SJSA1 (cell line): ENCODE measurements at regions not wholly inside any gene's neighbourhood (a gene's known extent, or its start where the extent isn't known, plus 50 kb on each side); places are given as distances from the start of the nearest gene placed in this dataset.
A peak's percentile ranks its signal among the peaks of the same experiment; 100 is the strongest.

Source experiments
- DNase-seq, 2 experiments: peaks; one replicate each; pipeline ENCODE4 v3.0.0-alpha.2; 2015 to 2020; ENCODE audit warnings: low spot score in 2 of 2, low read depth in 1 of 2
- H3K27ac ChIP-seq: fragments of 250-450 bp; sonication (Bioruptor Pico); 2 replicates; pipeline ENCODE4 v1.5.1; 2020; ENCODE audit warnings: mild to moderate bottlenecking, moderate library complexity
- H3K27me3 ChIP-seq: fragments of 250-450 bp; sonication (Bioruptor Pico); replicated peaks from 2 replicates; pipeline ENCODE4 v1.5.1; 2020; ENCODE audit warnings: mild to moderate bottlenecking, moderate library complexity
- H3K36me3 ChIP-seq: fragments of 250-450 bp; sonication (Bioruptor Pico); 2 replicates; pipeline ENCODE4 v1.5.1; 2020; ENCODE audit warnings: mild to moderate bottlenecking
- H3K4me1 ChIP-seq: fragments of 250-450 bp; sonication (Bioruptor Pico); replicated peaks from 2 replicates; pipeline ENCODE4 v1.6.1; 2021; ENCODE audit warnings: mild to moderate bottlenecking
- H3K4me3 ChIP-seq: fragments of 250-450 bp; sonication (Bioruptor Pico); 2 replicates; pipeline ENCODE4 v1.5.1; 2020; ENCODE audit warnings: mild to moderate bottlenecking
- H3K9me3 ChIP-seq: fragments of 250-450 bp; sonication (Bioruptor Pico); replicated peaks from 2 replicates; pipeline ENCODE4 v1.5.1; 2020; ENCODE audit warnings: mild to moderate bottlenecking

DNA sequence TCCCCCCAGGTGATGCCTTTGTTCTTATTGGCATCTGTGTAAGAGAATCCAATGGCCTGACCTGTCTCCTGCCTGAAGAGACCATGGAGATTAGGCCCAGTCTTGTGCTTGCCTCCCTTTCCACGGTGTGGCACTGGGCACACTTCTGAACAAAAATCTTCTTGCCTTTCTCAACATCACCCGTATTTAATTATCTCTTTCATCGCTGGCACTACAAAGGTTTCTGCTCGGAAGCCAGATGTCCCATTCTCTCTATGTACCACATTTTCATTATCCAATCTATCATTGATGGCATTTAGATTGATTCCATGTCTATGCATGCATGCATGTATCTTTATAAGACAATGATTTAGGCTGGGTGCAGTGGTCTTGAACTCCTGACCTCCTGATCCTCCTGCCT lies 74.3 kb downstream of the SLC25A15 start:
- Histone ChIP-seq H3K4me1 (no peaks in the 10 kb centered on the region), H3K27me3 (no peaks in the 10 kb centered on the region), H3K4me3 (no peak overlapping the region), H3K9me3 (no peaks in the 10 kb centered on the region), H3K36me3 (no peaks in the 10 kb centered on the region), H3K27ac (no peak overlapping the region)
- no peak for DNase-seq

DNA sequence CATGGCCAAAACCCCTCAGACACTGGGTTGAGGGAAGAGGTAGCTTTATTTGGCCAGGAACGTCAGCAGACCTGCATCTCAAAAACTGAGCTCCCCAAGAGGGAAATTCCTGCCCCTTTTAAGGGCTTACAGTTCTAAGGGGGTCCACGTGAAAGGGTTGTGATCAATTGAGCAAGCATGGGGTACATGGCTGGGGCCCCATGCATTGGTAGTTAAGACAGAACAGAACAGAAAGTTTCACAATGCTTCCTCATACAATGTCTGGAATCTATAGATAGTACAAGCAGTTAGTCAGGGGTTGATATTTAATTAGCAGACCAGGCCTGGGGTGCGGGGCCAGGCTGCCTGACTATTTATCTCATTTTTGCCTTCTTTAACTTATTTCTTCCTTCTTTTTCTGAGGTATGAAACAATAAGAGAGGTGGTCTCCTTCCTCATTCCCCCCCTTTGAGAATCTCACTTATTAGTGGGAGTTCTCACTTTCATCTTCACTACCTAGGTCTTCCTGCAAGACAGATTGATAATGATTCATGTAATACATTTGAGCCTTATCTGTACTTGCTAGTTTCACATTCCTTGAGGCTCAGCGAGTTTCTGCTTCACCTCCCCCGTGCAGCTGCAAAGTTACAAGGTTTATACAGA lies 84.8 kb downstream of the SLC25A15 start:
- Histone ChIP-seq H3K9me3 (peaks cover 23% of the 10 kb centered on the region), H3K27ac (no peak overlapping the region), H3K27me3 (no peaks in the 10 kb centered on the region), H3K36me3 (peaks cover 25% of the 10 kb centered on the region), H3K4me3 (no peak overlapping the region), H3K4me1 (no peaks in the 10 kb centered on the region)
- DNase-seq = peak in 1 of 2 experiments; percentile 7

DNA sequence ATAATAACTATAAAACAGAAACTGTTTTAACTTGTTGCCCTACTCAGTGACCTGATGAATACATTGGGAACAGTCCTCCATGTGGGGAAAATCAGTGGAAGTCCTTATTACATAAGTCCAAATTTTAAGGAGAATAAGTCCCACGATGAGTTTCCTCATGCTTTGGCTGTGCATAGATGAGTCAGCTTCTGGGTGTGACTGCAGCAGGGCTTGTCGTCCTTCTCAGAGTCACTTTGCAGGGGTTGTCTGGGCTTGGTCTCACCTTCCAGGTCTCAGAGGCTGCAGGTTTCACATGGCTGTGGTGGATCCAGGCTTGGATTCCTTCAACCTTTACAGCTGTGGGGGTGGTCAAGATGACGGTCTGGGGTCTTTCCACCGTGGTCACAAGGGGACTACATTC lies 85.6 kb downstream of the SLC25A15 start:
- Histone ChIP-seq H3K27ac (no peak overlapping the region), H3K27me3 (no peaks in the 10 kb centered on the region), H3K4me1 (no peaks in the 10 kb centered on the region), H3K4me3 (no peak overlapping the region), H3K36me3 (peaks cover 25% of the 10 kb centered on the region), H3K9me3 (peaks cover 23% of the 10 kb centered on the region)
- DNase-seq = no peak

DNA sequence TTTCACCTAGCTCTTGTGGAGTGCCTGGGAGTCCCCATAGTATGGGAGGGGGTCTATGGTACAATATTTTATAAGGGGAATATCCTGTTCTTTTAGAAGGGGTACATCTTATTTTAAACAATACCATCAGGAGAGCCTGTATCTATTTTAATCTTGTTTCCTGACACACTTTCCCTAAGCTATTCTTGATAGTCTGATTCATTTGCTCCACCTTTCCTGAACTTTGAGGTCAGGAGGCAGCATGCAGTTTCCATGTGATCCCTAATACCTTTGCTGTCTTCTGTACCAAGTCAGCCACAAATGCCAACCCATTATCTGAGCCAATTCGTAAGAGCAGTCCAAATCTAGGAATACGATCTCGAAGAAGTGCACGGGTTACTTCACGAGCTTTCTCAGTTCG lies 86.2 kb downstream of the SLC25A15 start:
- H3K27ac ChIP-seq = no peak overlapping the region
- no peak for DNase-seq
- no peaks in the 10 kb centered on the region for H3K27me3 ChIP-seq
- no peak overlapping the region for H3K4me3 ChIP-seq
- H3K4me1 ChIP-seq = no peaks in the 10 kb centered on the region
- peaks cover 22% of the 10 kb centered on the region for H3K36me3 ChIP-seq
- peaks cover 23% of the 10 kb centered on the region for H3K9me3 ChIP-seq

DNA sequence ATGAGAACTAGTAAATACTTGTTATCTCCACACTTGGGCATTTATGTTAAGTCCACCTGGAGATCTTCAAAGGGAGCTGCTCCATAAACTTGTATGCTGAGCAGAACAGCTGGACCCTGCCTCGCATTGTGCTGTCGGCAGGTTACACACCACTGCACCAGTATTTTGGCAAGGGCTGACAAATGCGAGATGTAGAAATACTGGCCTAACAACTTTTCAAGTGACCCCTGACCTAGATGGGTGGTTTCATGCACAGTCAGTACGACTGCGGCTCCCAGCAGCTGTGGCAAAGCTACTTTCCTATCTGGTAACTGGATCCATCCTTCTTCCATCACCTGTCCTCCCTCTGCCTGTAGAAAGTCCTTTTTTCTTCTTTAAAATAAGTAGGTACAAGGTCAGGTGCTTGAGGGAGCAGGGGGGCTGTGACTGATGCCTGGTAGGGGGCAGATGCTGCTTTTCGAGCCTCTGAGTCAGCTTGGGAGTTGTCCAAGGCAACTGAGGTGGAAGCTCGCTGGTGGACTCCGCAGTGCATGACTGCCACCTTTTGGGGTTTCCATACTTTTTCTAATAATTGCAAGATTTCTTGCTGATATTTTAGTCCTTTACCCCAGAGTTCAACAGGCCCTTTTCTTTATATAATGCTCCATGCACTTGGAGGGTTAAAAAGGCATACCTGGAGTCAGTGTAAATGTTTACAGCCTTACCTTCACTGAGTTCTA lies 86.8 kb downstream of the SLC25A15 start:
- Histone ChIP-seq H3K4me1 (no peaks in the 10 kb centered on the region), H3K27ac (no peak overlapping the region), H3K9me3 (peaks cover 23% of the 10 kb centered on the region)

DNA sequence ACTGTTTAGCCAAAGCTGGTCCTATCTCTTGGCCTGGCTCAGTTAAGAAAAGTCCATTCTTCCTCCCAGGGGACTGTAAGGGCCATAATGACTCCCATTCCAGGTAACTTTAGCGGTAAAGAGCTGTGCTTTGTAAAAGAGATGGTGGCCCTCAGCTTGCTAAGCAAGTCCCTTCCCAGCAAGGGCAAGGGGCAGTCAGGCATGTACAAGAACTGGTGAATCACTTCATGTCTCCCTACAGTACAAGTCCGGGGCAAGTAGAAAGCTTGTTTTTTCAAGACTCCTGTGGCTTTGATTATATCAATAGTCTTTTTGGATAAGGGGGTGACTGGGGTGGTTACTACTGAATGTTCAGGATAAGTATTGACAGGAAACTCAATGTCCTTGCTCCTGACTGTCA lies 88.9 kb downstream of the SLC25A15 start:
- H3K27me3 ChIP-seq = no peaks in the 10 kb centered on the region
- H3K36me3 ChIP-seq = peaks cover 15% of the 10 kb centered on the region
- H3K27ac ChIP-seq = no peak overlapping the region
- H3K4me1 ChIP-seq = no peaks in the 10 kb centered on the region
- H3K9me3 ChIP-seq = peaks cover 17% of the 10 kb centered on the region
- H3K4me3 ChIP-seq = no peak overlapping the region
- no peak for DNase-seq

More for the DNA sequence above, 86.8 kb downstream of the SLC25A15 start:
- no peak for DNase-seq
- Histone ChIP-seq H3K27me3 (no peaks in the 10 kb centered on the region), H3K36me3 (peaks cover 22% of the 10 kb centered on the region), H3K4me3 (no peak overlapping the region)

DNA sequence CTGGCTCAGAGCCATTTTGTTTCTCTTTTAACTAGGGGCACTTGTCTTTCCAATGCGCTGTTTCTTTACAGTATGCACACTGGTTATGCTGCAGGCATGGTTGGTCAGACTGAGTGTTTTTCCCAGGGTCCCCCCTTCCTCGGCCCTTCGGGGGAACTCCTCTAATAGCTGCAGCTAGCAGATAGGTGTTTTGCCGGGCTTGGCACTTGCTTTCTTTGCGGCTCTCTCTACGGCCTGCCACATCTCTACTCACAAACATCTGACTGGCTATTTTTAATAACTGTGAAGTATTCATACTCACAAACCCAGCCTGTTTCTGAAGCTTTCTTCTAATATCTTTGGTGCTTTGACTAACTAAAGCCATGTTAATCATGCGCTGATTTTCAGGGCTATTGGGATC lies 89.4 kb downstream of the SLC25A15 start:
- no peak for DNase-seq
- Histone ChIP-seq H3K4me1 (no peaks in the 10 kb centered on the region), H3K27ac (no peak overlapping the region), H3K4me3 (no peak overlapping the region), H3K9me3 (peaks cover 14% of the 10 kb centered on the region), H3K36me3 (peaks cover 15% of the 10 kb centered on the region), H3K27me3 (no peaks in the 10 kb centered on the region)
